ENCODE measurements at regions not wholly inside any gene's neighbourhood (a gene's known extent, or its start where the extent isn't known, plus 50 kb on each side); places are given as distances from the start of the nearest gene placed in this dataset.
A peak's percentile ranks its signal among the peaks of the same experiment; 100 is the strongest.

DNA sequence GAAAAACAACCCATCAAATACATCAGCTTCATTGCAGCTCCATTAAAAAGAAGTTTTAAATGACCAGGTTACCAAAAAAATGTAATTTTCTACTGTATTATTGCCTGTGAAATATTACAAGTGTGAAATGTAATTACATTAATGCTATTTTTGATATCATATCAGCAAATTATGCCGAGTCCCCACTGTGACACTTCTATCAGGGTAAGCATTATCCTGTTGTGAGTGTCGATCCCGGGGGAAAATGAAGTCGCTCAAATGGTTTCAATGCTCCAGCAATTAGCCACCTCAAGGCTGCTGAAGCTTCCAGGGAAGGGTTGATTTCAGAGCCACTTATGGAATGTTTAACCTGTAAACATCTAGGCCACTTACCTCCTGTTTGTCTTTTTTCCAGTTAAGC lies 70.4 kb downstream of the RCN1 start:
- DNase-seq (ENCODE audit: low spot score), result no peak

- no peak for DNase-seq (ENCODE audit: low spot score)
These were observed 71.5 kb downstream of the RCN1 start for GRCh38 chr11:32162351-32162750.

DNA sequence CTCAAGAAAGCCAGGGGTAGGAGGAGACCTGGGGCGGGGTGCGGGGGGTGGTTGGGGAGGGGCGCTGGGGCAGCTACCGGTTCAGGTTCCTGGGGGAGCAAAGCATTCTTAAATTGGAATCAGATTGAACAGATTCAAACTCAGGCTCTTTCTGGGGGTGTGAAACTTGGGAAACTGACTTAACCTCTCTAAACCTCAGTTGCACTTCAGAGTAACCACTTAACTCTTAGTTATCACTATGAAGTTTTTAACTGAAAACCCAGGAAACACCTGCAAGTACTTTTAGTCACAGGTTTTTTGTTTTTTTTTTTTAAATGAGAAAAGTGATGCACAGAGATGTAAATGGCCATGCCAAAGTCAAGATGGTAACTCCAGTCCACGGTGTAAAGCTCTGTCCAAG lies 72.0 kb downstream of the RCN1 start:
- no peak for DNase-seq (ENCODE audit: low spot score)

DNA sequence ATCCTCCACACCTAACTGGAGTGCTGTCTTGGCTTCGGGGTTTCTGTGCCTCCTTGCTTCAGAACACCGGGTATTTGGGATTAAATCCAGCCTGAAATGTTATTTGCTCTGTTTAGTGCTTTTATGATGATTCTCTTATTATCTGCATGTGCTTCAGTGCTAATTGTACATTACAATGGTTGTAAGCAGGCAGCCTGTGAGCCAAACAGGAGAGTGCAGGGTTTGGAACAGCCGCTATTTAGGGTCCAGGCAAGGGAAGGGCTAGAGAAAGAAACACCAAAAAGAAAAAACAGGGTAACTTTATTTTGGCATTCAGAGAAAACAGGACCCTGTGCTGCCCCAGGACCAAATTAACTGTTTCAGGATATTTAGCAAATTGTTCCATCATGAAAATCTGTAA lies 72.7 kb downstream of the RCN1 start:
- no peak for DNase-seq (ENCODE audit: low spot score)

DNA sequence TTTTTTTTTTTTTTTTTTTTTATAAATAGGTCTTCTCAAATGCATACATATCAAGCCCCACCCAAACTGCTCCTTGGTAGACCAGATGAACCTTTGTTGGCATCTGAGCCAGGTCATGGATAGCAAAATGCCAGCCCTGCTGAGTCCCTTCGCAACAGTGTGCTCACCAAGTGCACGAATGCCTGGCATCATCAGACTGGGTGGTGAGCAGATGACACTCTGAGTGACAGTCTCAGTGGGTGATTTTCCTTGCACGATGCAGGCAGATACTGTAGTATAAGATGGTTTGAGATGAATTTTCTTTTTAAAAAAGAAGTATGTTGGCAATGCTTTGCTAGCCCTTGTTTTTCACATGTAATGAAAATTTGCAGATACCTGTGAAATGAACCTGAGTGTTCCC lies 74.0 kb downstream of the RCN1 start:
- no peak for DNase-seq (ENCODE audit: low spot score)

DNA sequence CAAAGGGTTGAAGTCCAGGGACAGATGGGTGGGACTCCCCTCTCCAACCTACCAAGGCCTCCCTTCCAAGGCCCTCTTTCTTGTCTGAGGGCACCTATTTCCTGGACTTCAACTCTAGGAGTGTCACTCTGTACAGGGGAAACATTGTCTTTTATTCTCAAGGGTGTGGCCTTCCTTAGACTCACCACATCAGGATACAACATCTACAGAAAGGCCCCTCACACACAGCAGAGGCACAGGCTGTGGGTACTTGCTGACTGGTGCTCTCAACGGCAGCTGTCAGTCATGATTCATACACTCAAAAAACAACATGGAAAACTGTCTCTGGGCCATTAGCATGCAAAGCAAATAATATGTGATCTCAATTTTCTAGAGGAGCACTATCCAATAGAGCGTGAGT lies 78.0 kb downstream of the RCN1 start:
- DNase-seq (ENCODE audit: low spot score), result no peak

DNA sequence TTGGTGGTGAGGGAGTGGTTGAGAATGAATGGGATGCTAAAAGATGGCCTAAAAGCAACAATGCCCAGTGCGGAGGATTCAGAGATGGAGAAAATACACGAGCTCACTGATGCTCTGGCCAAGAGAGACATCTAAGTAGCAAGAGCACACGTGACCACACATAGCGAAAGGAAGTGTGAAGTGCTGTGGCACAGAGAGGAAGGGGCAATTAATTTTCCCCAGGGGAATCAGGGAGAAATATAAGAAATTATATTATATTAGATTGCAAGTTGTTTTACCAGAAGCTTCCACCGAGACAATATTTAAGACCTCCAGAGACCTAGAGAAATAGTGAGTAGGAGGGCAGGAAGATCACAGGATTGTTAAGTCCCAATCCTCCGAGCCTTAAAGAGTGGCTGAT lies 80.6 kb downstream of the RCN1 start:
- DNase-seq (ENCODE audit: low spot score), result no peak

DNA sequence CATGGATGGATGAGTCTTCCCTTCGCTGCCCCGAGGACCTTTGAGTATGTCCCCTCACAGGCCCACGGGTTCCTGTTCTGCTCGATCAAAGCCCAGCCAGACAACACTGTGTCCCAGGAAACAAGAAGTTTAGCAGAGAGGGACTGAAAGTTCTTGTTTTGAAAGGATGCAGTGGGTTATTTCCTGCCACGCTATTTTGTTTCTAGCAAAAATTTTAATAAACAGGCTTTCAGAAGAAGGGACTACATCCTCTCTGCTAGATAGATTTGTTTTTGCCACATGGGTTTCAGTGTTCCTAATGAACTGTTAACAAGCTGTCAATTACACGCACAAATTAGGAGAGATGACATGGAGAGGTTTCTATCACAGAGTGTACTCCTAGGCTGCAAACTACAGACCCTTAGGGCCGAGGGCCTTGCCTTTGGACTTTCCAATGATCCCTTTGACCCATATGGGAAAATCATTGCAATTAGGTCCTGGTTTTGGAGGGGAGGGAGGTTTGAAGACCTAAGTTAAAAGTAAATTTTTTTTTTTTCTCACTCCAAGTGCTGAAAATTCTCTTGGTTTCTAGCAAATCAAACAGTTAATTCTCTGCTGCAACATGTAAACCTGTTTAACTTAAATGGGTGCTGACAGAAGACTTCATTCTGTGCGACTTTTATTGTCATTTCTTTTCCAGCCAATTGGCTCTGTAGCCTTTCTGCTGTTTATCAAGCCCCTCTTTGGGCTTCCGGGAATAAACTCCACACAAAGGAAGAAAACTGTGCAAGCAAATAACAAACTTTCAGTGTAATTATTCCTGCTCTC lies 81.4 kb downstream of the RCN1 start:
- DNase-seq (ENCODE audit: low spot score), result no peak

DNA sequence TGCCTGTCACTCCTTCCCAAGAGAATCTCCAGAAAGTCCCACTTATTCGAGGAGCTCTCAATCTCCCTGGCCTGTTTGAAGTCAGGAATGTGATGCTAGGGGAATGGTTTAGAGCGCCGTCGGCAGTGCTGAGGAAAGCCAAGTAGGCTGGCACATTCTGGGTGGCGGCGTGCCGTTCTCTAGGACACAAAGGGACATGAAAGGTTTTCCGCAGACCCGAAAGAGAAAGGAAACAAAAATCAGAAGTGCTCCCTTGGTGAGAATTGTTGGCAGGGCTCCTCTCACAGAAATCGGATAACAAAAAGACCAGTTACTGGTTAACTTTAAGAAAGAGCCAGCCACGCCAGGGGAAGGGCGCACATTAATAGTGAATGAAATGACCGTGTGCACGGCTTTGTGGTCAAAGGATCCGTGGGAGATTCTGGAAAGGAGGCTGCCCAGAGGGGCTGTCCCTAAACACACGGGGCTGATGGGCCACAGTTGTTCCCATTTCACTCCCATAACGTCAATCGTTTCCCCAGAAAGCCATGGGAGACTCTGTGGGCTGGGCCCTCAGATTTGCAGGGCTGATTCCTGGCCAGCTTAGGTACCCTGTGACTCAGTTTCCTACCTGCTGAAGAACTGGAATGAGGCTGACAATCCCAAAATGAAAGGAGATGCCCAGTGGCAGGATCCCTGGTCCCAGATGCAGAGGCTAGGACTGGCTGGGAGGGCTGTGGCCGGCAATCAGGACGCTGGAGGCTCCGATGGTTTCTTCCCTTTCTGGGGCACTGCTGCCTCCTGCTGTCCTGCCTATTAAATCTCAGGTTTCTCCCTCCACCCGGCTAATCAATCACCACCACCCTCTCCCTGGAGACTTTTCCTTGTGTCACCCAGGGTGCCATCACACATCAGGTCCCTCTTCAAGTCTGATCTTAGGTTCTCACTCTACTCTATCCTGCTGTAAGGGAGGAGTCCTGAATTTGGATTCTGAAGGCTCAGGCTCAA lies 82.3 kb downstream of the RCN1 start:
- DNase-seq (ENCODE audit: low spot score), result peak; percentile 68

- no peak for DNase-seq (ENCODE audit: low spot score)
These were observed 83.1 kb downstream of the RCN1 start for GRCh38 chr11:32173977-32174376.

GRCh38 chr11:32176223-32176934 lies 85.5 kb downstream of the RCN1 start:
- DNase-seq (ENCODE audit: low spot score), result peak; percentile 81

- DNase-seq (ENCODE audit: low spot score), result no peak
These were observed 87.8 kb downstream of the RCN1 start for GRCh38 chr11:32178692-32179091.

DNA sequence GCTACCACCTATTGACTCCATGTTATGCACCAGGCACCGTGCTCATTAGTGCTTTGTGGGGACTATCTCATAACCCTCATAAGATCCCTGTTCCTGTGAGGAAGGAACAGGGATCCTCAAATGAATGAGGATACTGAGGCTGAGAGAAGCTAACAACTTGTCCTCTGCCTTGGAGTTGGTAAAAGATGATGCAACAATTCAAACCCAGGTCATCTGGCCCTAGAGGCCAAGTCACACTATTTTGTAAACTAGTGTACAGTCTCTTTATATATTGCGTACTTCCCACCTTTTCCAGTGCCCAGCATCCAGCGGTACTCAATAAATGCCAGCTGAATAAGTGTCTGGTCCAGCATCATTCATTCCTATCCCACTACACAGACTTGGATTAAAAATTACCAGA lies 92.6 kb downstream of the RCN1 start:
- DNase-seq (ENCODE audit: low spot score), result no peak

DNA sequence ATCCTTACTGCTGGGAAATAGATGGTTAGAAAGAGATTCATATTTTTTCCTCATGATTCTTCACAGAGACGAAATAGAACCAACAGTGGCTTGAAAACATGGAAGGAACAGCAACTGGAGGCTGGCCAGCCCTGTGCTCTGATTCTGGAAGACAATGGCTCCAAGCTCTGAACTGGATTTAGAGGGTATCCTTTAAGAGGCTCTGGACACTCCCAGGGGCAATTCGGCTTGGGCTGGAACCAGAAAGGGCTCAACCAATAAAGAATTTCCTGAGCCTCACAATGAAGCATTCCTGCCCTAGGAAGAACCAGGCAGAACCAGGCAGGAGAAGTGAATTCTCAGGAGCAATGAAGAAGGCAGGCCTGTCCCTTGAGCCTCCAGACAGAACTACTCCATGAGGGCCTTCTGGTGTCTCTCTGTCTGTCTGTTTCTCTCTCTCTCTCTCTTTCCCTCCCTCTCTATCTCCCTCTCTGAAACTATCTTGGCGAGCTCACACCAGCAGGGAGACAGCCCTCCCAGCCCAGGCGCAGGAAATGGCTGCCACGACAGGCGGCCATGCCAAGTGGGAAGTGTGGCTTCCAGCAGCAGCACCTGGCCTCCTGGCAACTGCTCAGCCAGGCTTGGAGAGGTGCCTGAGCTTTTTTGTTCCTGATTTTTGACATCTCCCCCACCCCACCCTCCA lies 93.3 kb downstream of the RCN1 start:
- DNase-seq (ENCODE audit: low spot score), result no peak

GRCh38 chr11:32184723-32185376 lies 94.0 kb downstream of the RCN1 start:
- no peak for DNase-seq (ENCODE audit: low spot score)

GRCh38 chr11:32186118-32186517 lies 95.2 kb downstream of the RCN1 start:
- DNase-seq (ENCODE audit: low spot score), result no peak

DNA sequence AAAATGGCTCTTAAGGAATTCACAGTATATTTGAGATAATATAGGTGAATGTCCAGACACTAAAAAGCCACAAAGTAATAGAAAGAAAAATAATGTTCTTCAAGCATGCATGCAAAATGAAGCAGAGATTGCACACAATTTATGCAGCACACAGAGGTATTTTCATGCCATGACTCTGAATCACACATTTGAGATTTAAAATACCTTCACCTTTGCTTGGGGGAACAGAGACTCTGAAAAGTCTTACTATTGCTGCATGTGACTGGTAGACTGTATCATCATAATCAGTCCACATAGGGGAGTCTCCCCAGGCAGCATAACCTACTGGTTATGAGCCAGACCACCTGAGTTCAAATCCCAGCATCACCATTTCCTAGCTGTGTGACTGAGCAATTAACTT lies 96.2 kb downstream of the RCN1 start:
- DNase-seq (ENCODE audit: low spot score), result peak; percentile 84

- DNase-seq (ENCODE audit: low spot score), result no peak
These were observed 97.9 kb downstream of the RCN1 start for GRCh38 chr11:32188785-32189184.

- DNase-seq (ENCODE audit: low spot score), result no peak
These were observed 105.3 kb downstream of the RCN1 start for GRCh38 chr11:32196137-32196536.

GRCh38 chr11:32198053-32198452 lies 107.2 kb downstream of the RCN1 start:
- DNase-seq (ENCODE audit: low spot score), result no peak

DNA sequence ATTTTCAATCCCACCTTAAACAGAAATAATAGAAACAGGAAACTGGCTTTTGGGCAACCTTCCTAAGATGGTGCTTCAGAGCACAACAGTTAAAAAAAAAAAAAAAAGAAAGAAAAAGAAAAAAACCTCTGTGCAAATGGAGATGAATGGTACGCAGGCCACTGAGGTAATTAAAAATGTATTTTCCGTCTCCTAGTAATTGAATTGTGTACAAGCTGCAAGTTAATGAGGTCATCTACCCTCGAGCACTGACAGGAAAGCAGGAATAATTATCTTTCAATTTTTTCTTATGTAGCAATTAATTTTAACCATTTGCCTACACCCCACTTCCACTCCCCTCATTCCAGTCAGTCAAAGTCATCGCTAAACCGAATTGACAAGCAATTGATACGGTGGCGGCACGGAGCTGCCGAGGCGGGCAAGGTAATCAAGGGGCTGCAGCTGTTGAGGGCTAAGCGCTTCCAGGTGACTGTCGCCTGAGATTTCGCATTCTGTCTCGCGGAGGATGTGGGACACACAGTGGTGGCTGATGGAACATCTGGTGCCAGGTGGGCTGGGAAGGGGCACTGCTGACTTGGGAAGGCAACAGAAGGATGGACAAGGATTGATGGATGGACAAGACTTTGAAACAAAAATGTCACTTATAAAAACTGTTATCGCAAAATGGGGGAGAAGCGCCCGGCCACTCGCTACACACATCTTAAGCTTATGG lies 109.4 kb downstream of the RCN1 start:
- DNase-seq (ENCODE audit: low spot score), result no peak
